ENCODE measurements at regions not wholly inside any gene's neighbourhood (a gene's known extent, or its start where the extent isn't known, plus 50 kb on each side); places are given as distances from the start of the nearest gene placed in this dataset.

GRCh38 chr22:44442186-44442815 lies 55.7 kb downstream of the RTL6 start:
- ATAC-seq (no peak), DNase-seq (peak; percentile 40)
- Histone ChIP-seq H3K9me3 (no peaks in the 10 kb centered on the region), H3K4me1 (no peaks in the 10 kb centered on the region), H3K27me3 (no peaks in the 10 kb centered on the region), H3K36me3 (no peaks in the 10 kb centered on the region), H3K27ac (no peak overlapping the region), H3K4me3 (no peak overlapping the region)
- intact Hi-C loops (cut with DNase I): no loop called here
- TF ChIP-seq CTCF (IDR thresholded peaks at IDR 0.05): no peak

- Histone ChIP-seq H3K4me1 (no peaks in the 10 kb centered on the region), H3K36me3 (no peaks in the 10 kb centered on the region), H3K4me3 (no peak overlapping the region), H3K9me3 (no peaks in the 10 kb centered on the region), H3K27ac (no peak overlapping the region), H3K27me3 (no peaks in the 10 kb centered on the region)
- DNase-seq (peak; percentile 48), ATAC-seq (no peak)
- intact Hi-C loops (cut with DNase I): no loop called here
- TF ChIP-seq CTCF (IDR thresholded peaks at IDR 0.05): no peak
Measured at GRCh38 chr22:44441401-44442185, 56.4 kb downstream of the RTL6 start.

GRCh38 chr22:44440224-44441160 lies 57.5 kb downstream of the RTL6 start:
- DNase-seq: peak; percentile 50
- intact Hi-C loops (cut with DNase I): no loop called here
- H3K4me1 ChIP-seq: no peaks in the 10 kb centered on the region
- ATAC-seq: no peak
- no peak for TF ChIP-seq CTCF (IDR thresholded peaks at IDR 0.05)
- no peak overlapping the region for H3K4me3 ChIP-seq
- no peaks in the 10 kb centered on the region for H3K27me3 ChIP-seq
- no peaks in the 10 kb centered on the region for H3K9me3 ChIP-seq
- no peak overlapping the region for H3K27ac ChIP-seq
- H3K36me3 ChIP-seq: no peaks in the 10 kb centered on the region

GRCh38 chr22:44439356-44440223 lies 58.4 kb downstream of the RTL6 start:
- Histone ChIP-seq H3K4me3 (no peak overlapping the region), H3K27ac (no peak overlapping the region), H3K36me3 (no peaks in the 10 kb centered on the region), H3K9me3 (no peaks in the 10 kb centered on the region), H3K4me1 (no peaks in the 10 kb centered on the region), H3K27me3 (no peaks in the 10 kb centered on the region)
- TF ChIP-seq CTCF (IDR thresholded peaks at IDR 0.05): no peak
- DNase-seq (peak; percentile 20), ATAC-seq (no peak)
- intact Hi-C loops (cut with DNase I): no loop called here
